ENCODE measurements at regions not wholly inside any gene's neighbourhood (a gene's known extent, or its start where the extent isn't known, plus 50 kb on each side); places are given as distances from the start of the nearest gene placed in this dataset.

GRCh38 chr18:70455731-70456130 lies 166.9 kb downstream of the SOCS6 start:
- H3K27ac ChIP-seq, result no peak overlapping the region
- no peak for TF ChIP-seq CTCF (IDR thresholded peaks at IDR 0.05)
- no peak overlapping the region for H3K4me3 ChIP-seq
- DNase-seq (ENCODE audit: low spot score), result no peak

- DNase-seq (ENCODE audit: low spot score), result no peak
- Histone ChIP-seq H3K4me3 (no peak overlapping the region), H3K27ac (no peak overlapping the region)
- TF ChIP-seq CTCF (IDR thresholded peaks at IDR 0.05), result no peak
Observed at GRCh38 chr18:70454704-70455322, 166.0 kb downstream of the SOCS6 start.

GRCh38 chr18:70453058-70453775 lies 164.4 kb downstream of the SOCS6 start:
- no peak for DNase-seq (ENCODE audit: low spot score)
- TF ChIP-seq CTCF (IDR thresholded peaks at IDR 0.05), result no peak
- no peak overlapping the region for H3K4me3 ChIP-seq
- H3K27ac ChIP-seq, result no peak overlapping the region

GRCh38 chr18:70452501-70452900 lies 163.7 kb downstream of the SOCS6 start:
- no peak overlapping the region for H3K27ac ChIP-seq
- TF ChIP-seq CTCF (IDR thresholded peaks at IDR 0.05), result no peak
- H3K4me3 ChIP-seq, result no peak overlapping the region
- no peak for DNase-seq (ENCODE audit: low spot score)

- TF ChIP-seq CTCF (IDR thresholded peaks at IDR 0.05), result no peak
- Histone ChIP-seq H3K4me3 (no peak overlapping the region), H3K27ac (no peak overlapping the region)
- DNase-seq (ENCODE audit: low spot score), result no peak
Observed at GRCh38 chr18:70450426-70451253, 161.8 kb downstream of the SOCS6 start.

GRCh38 chr18:70448588-70448987 lies 159.7 kb downstream of the SOCS6 start:
- no peak overlapping the region for H3K4me3 ChIP-seq
- no peak for TF ChIP-seq CTCF (IDR thresholded peaks at IDR 0.05)
- no peak overlapping the region for H3K27ac ChIP-seq
- DNase-seq (ENCODE audit: low spot score), result no peak
